Pancreas (tissue), 10 donors: ENCODE measurements at regions not wholly inside any gene's neighbourhood (a gene's known extent, or its start where the extent isn't known, plus 50 kb on each side); places are given as distances from the start of the nearest gene placed in this dataset.

ENCODE experiments used
- ATAC-seq, 4 donors: fragments of 200-7000 bp; cut with Tn5 transposase; one replicate each; pipeline versions ENCODE4 v1.8.0 to v1.9.1; 2020; ENCODE audit warnings: mild to moderate bottlenecking in 4 of 4, moderate library complexity in 4 of 4
- DNase-seq, 6 donors: peaks; one replicate each; pipeline ENCODE4 v3.0.0-alpha.2; 2020
- FAIRE-seq: peaks from 2 replicates; lab custom pipeline; 2012; peaks lifted over from hg19 to GRCh38; lab: Jason Lieb, UNC
- H3K27ac ChIP-seq, 4 donors: fragments of 200-600 bp; sonication (generic); 1 replicate in 3 of 4; 2 replicates in 1 of 4; pipeline versions ENCODE4 v1.5.0 to v1.8.0; 2020
- H3K27me3 ChIP-seq, 4 donors: fragments of 200-600 bp; one replicate each; pipeline ENCODE4 v1.8.0; 2021
- H3K36me3 ChIP-seq, 3 donors: fragments of 200-600 bp; sonication (generic) in 1 of 3; one replicate each; pipeline versions ENCODE4 v1.5.0 to v1.8.0; 2020 to 2021
- H3K4me1 ChIP-seq, 3 donors: fragments of 200-600 bp; one replicate each; pipeline ENCODE4 v1.8.0; 2021
- H3K4me3 ChIP-seq, 4 donors: fragments of 200-600 bp; sonication (generic) in 2 of 4; one replicate each; pipeline versions ENCODE4 v1.5.0 to v1.8.0; 2020 to 2021
- H3K9me3 ChIP-seq, 4 donors: fragments of 200-600 bp; one replicate each; pipeline ENCODE4 v1.8.0; 2021
- WGBS, 2 donors: extraction: QIAGEN DNeasy Blood & Tissue Kit; methylation state at CpG; one replicate each; pipeline ENCODE4 v1.1.7; 2013; 5-methylcytosine and 5-hydroxymethylcytosine counted together
- intact Hi-C, 3 donors: fragments of 100-400 bp; cut with DNase I; formaldehyde crosslinking; loops; one replicate each; pipeline versions ENCODE4 v1.11.1 to v1.14.2; 2022
- TF ChIP-seq, protein P1 (sequence below), 4 donors: fragments of 200-600 bp; sonication (generic) in 3 of 4; IDR thresholded peaks; one replicate each; pipeline versions ENCODE4 v1.5.0 to v1.8.0; 2021; ENCODE audit warnings: antibody characterized with exemption in 4 of 4
- donor health status: healthy with polysubstance abuse.
- donor health status: DM: no; HTN: no; CAD: no; lungs with moderate emphysema.
- donor health status: DM: no; HTN: no; CAD: no.
- donor health status: control.
- donor health status: control.
- donor health status: Bipolar disorder and iron deficiency.
- donor health status: DM: yes; HTN: yes; CAD: no.
- donor health status: DM: no; HTN: no; CAD: no.
- donor health status: DM: no; HTN: no; CAD: no.
- donor health status: DM: yes; HTN: yes; CAD: no.

DNA sequence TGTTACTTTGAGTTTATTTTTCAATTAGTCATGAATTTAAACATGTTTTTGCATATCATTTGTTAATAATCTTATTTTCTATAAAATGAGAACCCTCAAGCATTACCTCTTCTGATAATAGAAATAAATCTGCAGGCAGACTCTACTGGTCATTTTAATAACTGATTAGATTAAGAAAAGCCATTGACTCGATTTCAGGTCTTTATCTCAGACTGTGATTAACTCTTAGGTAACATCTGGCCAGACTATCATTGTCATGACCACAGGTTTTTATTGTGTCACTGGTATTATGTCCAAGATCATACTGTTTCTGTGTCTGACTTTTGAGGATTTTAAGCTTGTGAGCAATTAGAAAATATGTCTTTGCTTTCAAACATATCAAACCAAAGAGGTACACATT is 83.6 kb upstream of the SLC13A1 start:
- FAIRE-seq (no peak), DNase-seq (no peak), ATAC-seq (no peak)
- no peaks in the 10 kb centered on the region for H3K36me3 ChIP-seq
- TF ChIP-seq, protein P1, sequence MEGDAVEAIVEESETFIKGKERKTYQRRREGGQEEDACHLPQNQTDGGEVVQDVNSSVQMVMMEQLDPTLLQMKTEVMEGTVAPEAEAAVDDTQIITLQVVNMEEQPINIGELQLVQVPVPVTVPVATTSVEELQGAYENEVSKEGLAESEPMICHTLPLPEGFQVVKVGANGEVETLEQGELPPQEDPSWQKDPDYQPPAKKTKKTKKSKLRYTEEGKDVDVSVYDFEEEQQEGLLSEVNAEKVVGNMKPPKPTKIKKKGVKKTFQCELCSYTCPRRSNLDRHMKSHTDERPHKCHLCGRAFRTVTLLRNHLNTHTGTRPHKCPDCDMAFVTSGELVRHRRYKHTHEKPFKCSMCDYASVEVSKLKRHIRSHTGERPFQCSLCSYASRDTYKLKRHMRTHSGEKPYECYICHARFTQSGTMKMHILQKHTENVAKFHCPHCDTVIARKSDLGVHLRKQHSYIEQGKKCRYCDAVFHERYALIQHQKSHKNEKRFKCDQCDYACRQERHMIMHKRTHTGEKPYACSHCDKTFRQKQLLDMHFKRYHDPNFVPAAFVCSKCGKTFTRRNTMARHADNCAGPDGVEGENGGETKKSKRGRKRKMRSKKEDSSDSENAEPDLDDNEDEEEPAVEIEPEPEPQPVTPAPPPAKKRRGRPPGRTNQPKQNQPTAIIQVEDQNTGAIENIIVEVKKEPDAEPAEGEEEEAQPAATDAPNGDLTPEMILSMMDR (IDR thresholded peaks at IDR 0.05), result no peak
- H3K4me1 ChIP-seq, result no peaks in the 10 kb centered on the region
- H3K27ac ChIP-seq, result no peak overlapping the region
- 11% methylated on average over 1 of the region's 1 CpG for whole genome bisulfite sequencing, 2 donors
- H3K4me3 ChIP-seq, result no peak overlapping the region
- H3K27me3 ChIP-seq, result no peaks in the 10 kb centered on the region
- intact Hi-C loops, result no loop called here
- H3K9me3 ChIP-seq, result no peaks in the 10 kb centered on the region

DNA sequence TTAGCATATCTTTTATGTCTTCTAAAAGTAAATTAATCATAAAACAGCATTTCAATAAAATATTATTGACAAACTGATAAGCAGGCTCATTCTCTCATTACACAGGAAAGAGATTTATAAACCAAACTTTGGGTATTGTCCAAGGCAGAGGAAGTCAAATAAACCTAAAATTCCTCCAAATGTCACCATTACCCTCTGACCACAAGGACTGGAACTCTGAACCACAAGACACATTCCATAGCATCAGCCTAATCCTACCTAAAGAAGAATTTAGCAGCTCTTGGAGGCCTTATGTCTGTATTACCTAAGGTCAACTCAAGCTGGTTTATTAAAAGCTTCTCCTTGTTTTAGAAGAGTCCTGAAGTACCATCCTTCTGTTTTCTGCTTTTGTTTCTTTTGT is 82.4 kb upstream of the SLC13A1 start:
- Histone ChIP-seq H3K4me1 (no peaks in the 10 kb centered on the region), H3K27ac (no peak overlapping the region), H3K4me3 (no peak overlapping the region), H3K27me3 (no peaks in the 10 kb centered on the region), H3K9me3 (no peaks in the 10 kb centered on the region), H3K36me3 (no peaks in the 10 kb centered on the region)
- TF ChIP-seq, protein P1 (IDR thresholded peaks at IDR 0.05), result no peak
- no peak for FAIRE-seq
- ATAC-seq, result no peak
- intact Hi-C loops, result no loop called here
- no peak for DNase-seq

DNA sequence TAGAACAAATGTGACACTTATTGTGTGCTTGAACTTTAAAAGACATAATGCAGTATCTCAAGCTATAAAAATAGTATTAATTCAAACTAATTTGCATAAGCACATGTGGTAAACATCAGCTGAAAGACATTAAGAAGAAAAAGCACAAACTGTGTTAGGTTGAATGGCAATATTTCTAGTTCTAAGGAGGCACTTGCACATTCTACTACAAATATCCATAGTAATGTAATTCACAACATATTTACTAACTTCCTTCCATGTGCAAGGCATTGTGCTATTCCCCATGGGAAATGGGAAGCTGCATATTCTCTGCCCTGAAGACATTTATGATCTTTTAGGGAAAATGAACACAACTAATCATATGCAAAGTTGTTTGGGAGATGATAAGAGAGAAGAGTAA is 80.2 kb upstream of the SLC13A1 start:
- FAIRE-seq, result no peak

DNA sequence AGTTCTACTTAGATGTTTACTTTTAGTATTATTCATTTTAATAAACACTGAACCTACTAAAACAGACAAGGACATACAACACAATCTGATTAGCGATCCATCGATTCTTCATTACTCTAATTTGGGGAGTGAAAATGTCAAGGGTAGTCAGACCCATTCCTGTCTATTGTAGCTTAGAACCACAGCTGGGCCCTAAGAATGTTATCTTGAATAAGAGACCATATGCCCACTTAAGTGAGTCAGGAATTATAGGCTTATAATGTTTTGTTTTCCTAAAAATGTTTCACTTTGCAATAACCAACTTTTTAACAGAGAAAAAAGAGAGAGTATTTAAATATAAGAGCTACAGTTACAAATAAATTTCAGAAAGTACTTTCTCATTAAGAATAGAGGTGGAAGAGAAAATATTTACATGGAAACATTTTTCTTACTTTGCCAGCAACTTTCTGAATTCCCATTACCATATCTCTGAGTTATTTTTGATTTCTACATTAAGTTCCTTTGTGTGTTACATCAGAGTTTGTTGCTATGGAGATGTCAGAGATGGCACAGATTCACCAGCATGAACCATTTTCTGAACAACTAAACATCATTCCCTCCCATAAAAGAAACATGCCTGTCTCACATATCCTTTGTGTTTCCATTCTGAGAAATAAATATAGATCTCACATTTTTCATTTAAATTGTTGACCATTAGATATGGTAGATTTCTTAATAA is 75.4 kb upstream of the SLC13A1 start:
- Histone ChIP-seq H3K27ac (no peak overlapping the region), H3K36me3 (no peaks in the 10 kb centered on the region), H3K4me3 (no peak overlapping the region), H3K4me1 (no peaks in the 10 kb centered on the region), H3K9me3 (no peaks in the 10 kb centered on the region), H3K27me3 (no peaks in the 10 kb centered on the region)
- DNase-seq, result no peak
- TF ChIP-seq, protein P1 (IDR thresholded peaks at IDR 0.05), result no peak
- 91 to 97% methylated on average over 2 of the region's 2 CpGs for WGBS, 2 donors
- intact Hi-C loops, result no loop called here
- no peak for FAIRE-seq
- no peak for ATAC-seq

More for the DNA sequence above, 80.2 kb upstream of the SLC13A1 start:
- TF ChIP-seq, protein P1 (IDR thresholded peaks at IDR 0.05), result no peak
- no peak for DNase-seq
- Histone ChIP-seq H3K4me1 (no peaks in the 10 kb centered on the region), H3K9me3 (no peaks in the 10 kb centered on the region), H3K4me3 (no peak overlapping the region), H3K36me3 (no peaks in the 10 kb centered on the region), H3K27me3 (no peaks in the 10 kb centered on the region), H3K27ac (no peak overlapping the region)
- intact Hi-C loops, result no loop called here
- ATAC-seq, result no peak

DNA sequence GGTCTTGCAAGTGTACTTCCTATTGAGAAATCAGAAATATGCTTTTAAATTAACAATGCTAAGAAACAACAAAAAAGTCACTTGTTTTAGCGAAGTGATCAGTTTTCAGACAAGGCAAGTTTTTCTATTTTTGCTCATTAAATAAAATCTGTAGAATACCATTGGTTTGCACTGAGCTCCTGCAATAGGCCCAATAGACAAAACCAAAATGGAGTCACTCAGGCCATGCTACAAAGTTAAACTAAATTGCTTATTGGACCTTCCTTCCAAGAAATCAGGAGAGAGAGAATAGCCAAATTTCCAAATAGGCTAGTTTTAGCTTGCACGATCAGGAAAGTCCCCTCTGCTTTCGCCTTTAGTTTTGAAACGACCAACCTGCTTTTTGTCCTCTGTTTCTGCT is 73.4 kb upstream of the SLC13A1 start:
- Histone ChIP-seq H3K27ac (no peak overlapping the region), H3K4me1 (no peaks in the 10 kb centered on the region), H3K4me3 (no peak overlapping the region), H3K36me3 (no peaks in the 10 kb centered on the region), H3K9me3 (no peaks in the 10 kb centered on the region), H3K27me3 (no peaks in the 10 kb centered on the region)
- FAIRE-seq (no peak), ATAC-seq (no peak), DNase-seq (no peak)
- TF ChIP-seq, protein P1 (IDR thresholded peaks at IDR 0.05), result no peak
- 89 to 92% methylated on average over 4 of the region's 4 CpGs for WGBS, 2 donors
- intact Hi-C loops, result no loop called here
